SK-N-SH (cell line): ENCODE measurements at regions not wholly inside any gene's neighbourhood (a gene's known extent, or its start where the extent isn't known, plus 50 kb on each side); places are given as distances from the start of the nearest gene placed in this dataset.

Source experiments
- CTCF ChIA-PET: fragments of 300-600, 350-600 bp; formaldehyde crosslinking; extraction: SDS; loops from one replicate; lab custom pipeline; 2021; lab: Yijun Ruan, JAX
- POLR2A ChIA-PET: fragments of 350-600 bp; sonication (Branson Sonifier 250); formaldehyde crosslinking; extraction: SDS; loops from one replicate; lab custom pipeline; 2020; ENCODE audit warnings: antibody characterized with exemption, inconsistent platforms; lab: Yijun Ruan, JAX
- DNase-seq: peaks from one replicate; pipeline ENCODE4 v3.0.0; 2012
- H2AFZ ChIP-seq: fragments of 200-600 bp; sonication (generic); 2 replicates; pipeline ENCODE4 v1.8.1; 2016; ENCODE audit warnings: antibody characterized with exemption, mild to moderate bottlenecking, low read depth
- H3F3A ChIP-seq: fragments of 200-600 bp; sonication (generic); replicated peaks from 2 replicates; pipeline ENCODE3; 2016; ENCODE audit warnings: antibody characterized with exemption, mild to moderate bottlenecking; ENCODE audit not compliant: insufficient read depth
- H3K27ac ChIP-seq, 2 experiments: fragments of 200-500 bp in 1 of 2; fragments of 200-600 bp in 1 of 2; sonication (Bioruptor generic) in 1 of 2; sonication (generic), shearing (Covaris generic) in 1 of 2; 2 replicates each; pipeline versions ENCODE4 v1.5.1 to v1.6.1; 2014 to 2016; ENCODE audit warnings: low read depth in 2 of 2, inconsistent platforms in 1 of 2, low read length in 1 of 2, mild to moderate bottlenecking in 1 of 2, mixed read lengths in 1 of 2
- H3K27me3 ChIP-seq: fragments of 200-600 bp; sonication (generic), shearing (Covaris generic); 2 replicates; pipeline ENCODE4 v1.6.1; 2016; ENCODE audit warnings: mixed run types; ENCODE audit not compliant: insufficient read depth
- H3K36me3 ChIP-seq, 2 experiments: fragments of 200-500 bp in 1 of 2; fragments of 200-600 bp in 1 of 2; sonication (Bioruptor generic) in 1 of 2; sonication (generic) in 1 of 2; replicated peaks in 1 of 2; 2 replicates each; pipeline versions ENCODE3 to v1.5.1; 2014 to 2016; ENCODE audit warnings: low read length in 1 of 2, mild to moderate bottlenecking in 1 of 2; ENCODE audit not compliant: insufficient read depth in 2 of 2, control insufficient read depth in 1 of 2
- H3K4me1 ChIP-seq, 2 experiments: fragments of 200-500 bp in 1 of 2; fragments of 200-600 bp in 1 of 2; sonication (Bioruptor generic) in 1 of 2; sonication (generic), shearing (Covaris generic) in 1 of 2; 2 replicates each; pipeline versions ENCODE4 v1.5.1 to v1.6.1; 2014 to 2016; ENCODE audit warnings: low read depth in 1 of 2, low read length in 1 of 2, mixed run types in 1 of 2; ENCODE audit not compliant: insufficient read depth in 2 of 2, control insufficient read depth in 1 of 2
- H3K4me2 ChIP-seq: fragments of 200-600 bp; sonication (generic), shearing (Covaris generic); 2 replicates; pipeline ENCODE4 v1.6.1; 2017; ENCODE audit warnings: mixed run types
- H3K4me3 ChIP-seq, 2 experiments: fragments of 200-500 bp in 1 of 2; fragments of 200-600 bp in 1 of 2; sonication (Bioruptor generic) in 1 of 2; sonication (generic), shearing (Covaris generic) in 1 of 2; 2 replicates each; pipeline versions ENCODE4 v1.5.1 to v1.8.1; 2014 to 2016; ENCODE audit warnings: low read depth in 2 of 2, inconsistent platforms in 1 of 2, low read length in 1 of 2, mild to moderate bottlenecking in 1 of 2, mixed read lengths in 1 of 2, moderate library complexity in 1 of 2
- H3K79me2 ChIP-seq: fragments of 200-600 bp; sonication (generic); 2 replicates; pipeline ENCODE4 v1.8.1; 2017; ENCODE audit warnings: mild to moderate bottlenecking; ENCODE audit not compliant: insufficient read depth
- H3K9ac ChIP-seq: fragments of 200-600 bp; sonication (generic); 2 replicates; pipeline ENCODE4 v1.6.1; 2017; ENCODE audit warnings: mixed run types
- H3K9me2 ChIP-seq: fragments of 200-600 bp; sonication (generic); 2 replicates; pipeline ENCODE4 v1.6.1; 2017; ENCODE audit warnings: mixed run types
- H3K9me3 ChIP-seq: fragments of 200-600 bp; sonication (generic); 2 replicates; pipeline ENCODE4 v1.6.1; 2017; ENCODE audit warnings: mixed run types, mild to moderate bottlenecking, moderate library complexity
- H4K20me1 ChIP-seq: fragments of 200-600 bp; sonication (generic); 2 replicates; pipeline ENCODE4 v1.6.1; 2017; ENCODE audit warnings: mild to moderate bottlenecking, mixed run types; ENCODE audit not compliant: insufficient read depth
- CTCF ChIP-seq: fragments of 200-600 bp; sonication (generic); IDR thresholded peaks from 2 replicates; pipeline ENCODE4 v1.6.1; 2017; ENCODE audit warnings: antibody characterized with exemption, mild to moderate bottlenecking, moderate library complexity
- EZH2phosphoT487 ChIP-seq: fragments of 200-600 bp; sonication (generic); IDR thresholded peaks from 2 replicates; pipeline ENCODE4 v1.6.1; 2017; ENCODE audit warnings: low read depth, mixed run types, mild to moderate bottlenecking, antibody characterized with exemption, moderate library complexity, borderline replicate concordance
- FOSL2 ChIP-seq: IDR thresholded peaks from 2 replicates; pipeline ENCODE4 v1.4.0; 2012; ENCODE audit warnings: low read depth, mild to moderate bottlenecking, moderate library complexity, borderline replicate concordance
- GABPA ChIP-seq: IDR thresholded peaks from 2 replicates; pipeline ENCODE4 v1.4.0; 2012; ENCODE audit warnings: low read depth, mild to moderate bottlenecking
- GATA2 ChIP-seq: sonication (generic); formaldehyde crosslinking; IDR thresholded peaks from 2 replicates; pipeline ENCODE4 v1.5.0; 2020; ENCODE audit warnings: mild to moderate bottlenecking, missing genetic modification reagents
- MXI1 ChIP-seq: IDR thresholded peaks from 2 replicates; pipeline ENCODE4 v1.6.1; 2012; ENCODE audit warnings: mild to moderate bottlenecking, low read depth, low read length, improper control_type of control experiment
- NFIC ChIP-seq: IDR thresholded peaks from 2 replicates; pipeline ENCODE4 v1.4.0; 2012; ENCODE audit warnings: borderline replicate concordance
- PBX3 ChIP-seq: IDR thresholded peaks from 2 replicates; pipeline ENCODE4; 2012
- POLR2AphosphoS5 ChIP-seq: IDR thresholded peaks from 2 replicates; pipeline ENCODE4 v1.6.1; 2012; ENCODE audit warnings: low read depth, low read length
- RAD21 ChIP-seq: IDR thresholded peaks from 2 replicates; pipeline ENCODE4 v1.6.1; 2012; ENCODE audit warnings: mild to moderate bottlenecking, low read length
- RFX5 ChIP-seq: IDR thresholded peaks from 2 replicates; pipeline ENCODE4 v1.6.1; 2012; ENCODE audit warnings: mild to moderate bottlenecking, improper control_type of control experiment, low read length
- RXRA ChIP-seq: IDR thresholded peaks from 2 replicates; pipeline ENCODE4 v1.4.0; 2012; ENCODE audit warnings: low read depth, mild to moderate bottlenecking, borderline replicate concordance
- TAF1 ChIP-seq: IDR thresholded peaks from 2 replicates; pipeline ENCODE4 v1.6.1; 2012; ENCODE audit warnings: low read depth, mild to moderate bottlenecking, low read length, moderate library complexity, borderline replicate concordance
- TCF12 ChIP-seq: IDR thresholded peaks from 2 replicates; pipeline ENCODE4 v1.4.0; 2012
- TEAD4 ChIP-seq: IDR thresholded peaks from 2 replicates; pipeline ENCODE4 v1.4.0; 2012; ENCODE audit warnings: mild to moderate bottlenecking, borderline replicate concordance; ENCODE audit not compliant: insufficient read depth
- USF1 ChIP-seq: IDR thresholded peaks from 2 replicates; pipeline ENCODE4 v1.4.0; 2012; ENCODE audit warnings: low read depth, borderline replicate concordance
- YY1 ChIP-seq: IDR thresholded peaks from 2 replicates; pipeline ENCODE4 v1.4.0; 2012; ENCODE audit warnings: low read depth, mild to moderate bottlenecking
- WGBS: methylation state at CpG from one replicate; pipeline ENCODE4 v1.1.6; 2017; ENCODE audit warnings: low lambda C conversion rate; 5-methylcytosine and 5-hydroxymethylcytosine counted together
- TF ChIP-seq, protein P1 (sequence below): fragments of 150-350 bp; IDR thresholded peaks from 2 replicates; pipeline ENCODE4 v1.6.1; 2017; ENCODE audit warnings: antibody characterized with exemption, low read length, low read depth, borderline replicate concordance
- TF ChIP-seq, protein P2 (sequence below): fragments of 150-350 bp; IDR thresholded peaks from 2 replicates; pipeline ENCODE4 v1.6.1; 2016; ENCODE audit warnings: mild to moderate bottlenecking, low read depth, low read length
- TF ChIP-seq, protein P3 (sequence below): IDR thresholded peaks from 2 replicates; pipeline ENCODE4 v1.4.0; 2012; ENCODE audit warnings: low read depth

DNA sequence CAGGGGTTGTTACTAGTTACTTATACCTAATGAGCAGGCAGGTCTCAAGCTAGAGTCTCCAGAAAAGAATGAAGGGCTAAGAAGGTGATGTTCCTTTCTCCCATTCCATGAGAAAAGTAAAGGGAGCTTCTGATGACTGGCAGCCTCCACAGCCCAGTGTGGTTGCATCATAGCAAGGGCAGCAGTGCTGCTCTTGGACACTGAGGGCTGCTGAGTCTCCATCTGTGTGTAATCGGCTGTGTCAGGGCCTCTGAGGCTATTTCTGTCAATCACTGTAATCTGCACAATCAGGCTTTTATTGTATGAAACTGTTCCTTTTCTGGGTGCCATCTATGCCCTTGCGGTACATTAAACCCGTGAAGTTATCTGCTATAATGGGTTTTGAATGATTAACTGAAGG is 164.1 kb upstream of the FBXO11 start:
- no peaks in the 10 kb centered on the region for H3K36me3 ChIP-seq
- no peaks in the 10 kb centered on the region for H4K20me1 ChIP-seq
- no peaks in the 10 kb centered on the region for H3F3A ChIP-seq
- H3K27me3 ChIP-seq = peaks cover 18% of the 10 kb centered on the region; the same call in 1 of the 2 replicates
- 39% methylated on average over 3 of the region's 3 CpGs for WGBS
- H3K4me1 ChIP-seq = no peaks in the 10 kb centered on the region
- no peak overlapping the region for H3K27ac ChIP-seq
- POLR2A ChIA-PET = no interaction called here
- CTCF ChIA-PET = no interaction called here
- H3K79me2 ChIP-seq = no peaks in the 10 kb centered on the region
- H2AFZ ChIP-seq = no peak overlapping the region
- no peak overlapping the region for H3K4me3 ChIP-seq
- H3K9me2 ChIP-seq = no peaks in the 10 kb centered on the region
- no peaks in the 10 kb centered on the region for H3K9me3 ChIP-seq
- H3K4me2 ChIP-seq = no peak overlapping the region
- TF ChIP-seq, protein P1, sequence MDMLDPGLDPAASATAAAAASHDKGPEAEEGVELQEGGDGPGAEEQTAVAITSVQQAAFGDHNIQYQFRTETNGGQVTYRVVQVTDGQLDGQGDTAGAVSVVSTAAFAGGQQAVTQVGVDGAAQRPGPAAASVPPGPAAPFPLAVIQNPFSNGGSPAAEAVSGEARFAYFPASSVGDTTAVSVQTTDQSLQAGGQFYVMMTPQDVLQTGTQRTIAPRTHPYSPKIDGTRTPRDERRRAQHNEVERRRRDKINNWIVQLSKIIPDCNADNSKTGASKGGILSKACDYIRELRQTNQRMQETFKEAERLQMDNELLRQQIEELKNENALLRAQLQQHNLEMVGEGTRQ = no peak
- TF ChIP-seq GABPA (no peak), POLR2AphosphoS5 (no peak), RAD21 (no peak), RFX5 (no peak), TAF1 (no peak), CTCF (no peak), NFIC (no peak), TCF12 (no peak), PBX3 (no peak), TEAD4 (no peak), RXRA (no peak), EZH2phosphoT487 (no peak), GATA2 (CRISPR knock-in tag) (no peak), YY1 (no peak), MXI1 (no peak), USF1 (no peak), FOSL2 (no peak)
- TF ChIP-seq, protein P2, sequence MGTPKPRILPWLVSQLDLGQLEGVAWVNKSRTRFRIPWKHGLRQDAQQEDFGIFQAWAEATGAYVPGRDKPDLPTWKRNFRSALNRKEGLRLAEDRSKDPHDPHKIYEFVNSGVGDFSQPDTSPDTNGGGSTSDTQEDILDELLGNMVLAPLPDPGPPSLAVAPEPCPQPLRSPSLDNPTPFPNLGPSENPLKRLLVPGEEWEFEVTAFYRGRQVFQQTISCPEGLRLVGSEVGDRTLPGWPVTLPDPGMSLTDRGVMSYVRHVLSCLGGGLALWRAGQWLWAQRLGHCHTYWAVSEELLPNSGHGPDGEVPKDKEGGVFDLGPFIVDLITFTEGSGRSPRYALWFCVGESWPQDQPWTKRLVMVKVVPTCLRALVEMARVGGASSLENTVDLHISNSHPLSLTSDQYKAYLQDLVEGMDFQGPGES = no peak
- TF ChIP-seq, protein P3, sequence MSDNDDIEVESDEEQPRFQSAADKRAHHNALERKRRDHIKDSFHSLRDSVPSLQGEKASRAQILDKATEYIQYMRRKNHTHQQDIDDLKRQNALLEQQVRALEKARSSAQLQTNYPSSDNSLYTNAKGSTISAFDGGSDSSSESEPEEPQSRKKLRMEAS = no peak
- no peak for DNase-seq
- no peak overlapping the region for H3K9ac ChIP-seq
